ENCODE measurements at regions not wholly inside any gene's neighbourhood (a gene's known extent, or its start where the extent isn't known, plus 50 kb on each side); places are given as distances from the start of the nearest gene placed in this dataset.
"Not testable (repeated sequence)": the region's sequence is repeated elsewhere in the genome, so short reads cannot be mapped to it uniquely, and the experiment has no call there.

- no peaks in the 10 kb centered on the region for H3K9me3 ChIP-seq (ENCODE audit: control insufficient read depth, low read length, poor library complexity, severe bottlenecking)
- no peak overlapping the region for H3K27ac Mint-ChIP-seq
- DNase-seq = no peak
- ATAC-seq = no peak
- no peaks in the 10 kb centered on the region for H3K36me3 Mint-ChIP-seq (ENCODE audit: low read depth)
- no peaks in the 10 kb centered on the region for H3K27me3 Mint-ChIP-seq
- H3K4me1 Mint-ChIP-seq = no peaks in the 10 kb centered on the region
- no peak overlapping the region for H3K4me3 Mint-ChIP-seq
These were observed 1771.0 kb downstream of the EFNA5 start for GRCh38 chr5:105899726-105900125.

- no peak overlapping the region for H3K4me3 Mint-ChIP-seq
- H3K27ac Mint-ChIP-seq = no peak overlapping the region
- no peaks in the 10 kb centered on the region for H3K27me3 Mint-ChIP-seq
- no peaks in the 10 kb centered on the region for H3K4me1 Mint-ChIP-seq
- DNase-seq (no peak), ATAC-seq (no peak)
- H3K36me3 Mint-ChIP-seq (ENCODE audit: low read depth) = no peaks in the 10 kb centered on the region
- no peaks in the 10 kb centered on the region for H3K9me3 ChIP-seq (ENCODE audit: control insufficient read depth, low read length, poor library complexity, severe bottlenecking)
These were observed 1772.6 kb downstream of the EFNA5 start for GRCh38 chr5:105898183-105898582.

GRCh38 chr5:105885266-105885665, 1785.5 kb downstream of the EFNA5 start:
- H3K36me3 Mint-ChIP-seq (ENCODE audit: low read depth) = no peaks in the 10 kb centered on the region
- H3K9me3 ChIP-seq (ENCODE audit: control insufficient read depth, low read length, poor library complexity, severe bottlenecking) = no peaks in the 10 kb centered on the region
- ATAC-seq = no peak
- DNase-seq = no peak
- H3K27ac Mint-ChIP-seq = no peak overlapping the region
- H3K4me1 Mint-ChIP-seq = no peaks in the 10 kb centered on the region
- H3K4me3 Mint-ChIP-seq = no peak overlapping the region
- H3K27me3 Mint-ChIP-seq = no peaks in the 10 kb centered on the region

- Mint-ChIP-seq H3K4me1 (no peaks in the 10 kb centered on the region), H3K36me3 (ENCODE audit: low read depth) (no peaks in the 10 kb centered on the region), H3K4me3 (no peak overlapping the region), H3K27ac (no peak overlapping the region), H3K27me3 (no peaks in the 10 kb centered on the region)
- no peaks in the 10 kb centered on the region for H3K9me3 ChIP-seq (ENCODE audit: control insufficient read depth, low read length, poor library complexity, severe bottlenecking)
- DNase-seq (no peak), ATAC-seq (no peak)
These were observed 1787.7 kb downstream of the EFNA5 start for GRCh38 chr5:105882956-105883481.

GRCh38 chr5:105878402-105878801, 1792.3 kb downstream of the EFNA5 start:
- DNase-seq = no peak
- Mint-ChIP-seq H3K4me3 (no peak overlapping the region), H3K4me1 (no peaks in the 10 kb centered on the region), H3K27me3 (no peaks in the 10 kb centered on the region), H3K27ac (no peak overlapping the region), H3K36me3 (ENCODE audit: low read depth) (no peaks in the 10 kb centered on the region)
- H3K9me3 ChIP-seq (ENCODE audit: control insufficient read depth, low read length, poor library complexity, severe bottlenecking) = no peaks in the 10 kb centered on the region
- ATAC-seq = no peak

- H3K9me3 ChIP-seq (ENCODE audit: control insufficient read depth, low read length, poor library complexity, severe bottlenecking) = no peaks in the 10 kb centered on the region
- ATAC-seq = no peak
- DNase-seq = no peak
These were observed 1793.1 kb downstream of the EFNA5 start for GRCh38 chr5:105877592-105877991.

GRCh38 chr5:105874316-105874715, 1796.4 kb downstream of the EFNA5 start:
- no peaks in the 10 kb centered on the region for H3K9me3 ChIP-seq (ENCODE audit: control insufficient read depth, low read length, poor library complexity, severe bottlenecking)
- DNase-seq (no peak), ATAC-seq (no peak)
- Mint-ChIP-seq H3K27ac (no peak overlapping the region), H3K27me3 (no peaks in the 10 kb centered on the region), H3K4me1 (no peaks in the 10 kb centered on the region), H3K4me3 (no peak overlapping the region), H3K36me3 (ENCODE audit: low read depth) (no peaks in the 10 kb centered on the region)

More at GRCh38 chr5:105877592-105877991, 1793.1 kb downstream of the EFNA5 start:
- Mint-ChIP-seq H3K4me1 (no peaks in the 10 kb centered on the region), H3K4me3 (no peak overlapping the region), H3K36me3 (ENCODE audit: low read depth) (no peaks in the 10 kb centered on the region), H3K27ac (no peak overlapping the region), H3K27me3 (no peaks in the 10 kb centered on the region)

- no peak overlapping the region for H3K27ac Mint-ChIP-seq
- no peak for ATAC-seq
These were observed 1798.0 kb downstream of the EFNA5 start for GRCh38 chr5:105872569-105873270.

GRCh38 chr5:105868038-105868780, 1802.5 kb downstream of the EFNA5 start:
- no peaks in the 10 kb centered on the region for H3K36me3 Mint-ChIP-seq (ENCODE audit: low read depth)
- ATAC-seq (no peak), DNase-seq (no peak)
- H3K9me3 ChIP-seq (ENCODE audit: control insufficient read depth, low read length, poor library complexity, severe bottlenecking) = no peaks in the 10 kb centered on the region
- H3K4me3 Mint-ChIP-seq = no peak overlapping the region
- H3K27ac Mint-ChIP-seq = no peak overlapping the region
- H3K4me1 Mint-ChIP-seq = no peaks in the 10 kb centered on the region
- H3K27me3 Mint-ChIP-seq = no peaks in the 10 kb centered on the region

More at GRCh38 chr5:105872569-105873270, 1798.0 kb downstream of the EFNA5 start:
- DNase-seq = no peak
- no peaks in the 10 kb centered on the region for H3K9me3 ChIP-seq (ENCODE audit: control insufficient read depth, low read length, poor library complexity, severe bottlenecking)
- H3K27me3 Mint-ChIP-seq = no peaks in the 10 kb centered on the region
- no peak overlapping the region for H3K4me3 Mint-ChIP-seq
- no peaks in the 10 kb centered on the region for H3K36me3 Mint-ChIP-seq (ENCODE audit: low read depth)
- H3K4me1 Mint-ChIP-seq = no peaks in the 10 kb centered on the region

GRCh38 chr5:105865834-105866233, 1804.9 kb downstream of the EFNA5 start:
- H3K4me3 Mint-ChIP-seq = no peak overlapping the region
- H3K4me1 Mint-ChIP-seq = no peaks in the 10 kb centered on the region
- H3K9me3 ChIP-seq (ENCODE audit: control insufficient read depth, low read length, poor library complexity, severe bottlenecking) = no peaks in the 10 kb centered on the region
- H3K27ac Mint-ChIP-seq = no peak overlapping the region
- H3K27me3 Mint-ChIP-seq = no peaks in the 10 kb centered on the region
- no peak for DNase-seq
- H3K36me3 Mint-ChIP-seq (ENCODE audit: low read depth) = no peaks in the 10 kb centered on the region
- ATAC-seq = no peak

GRCh38 chr5:105859350-105859749, 1811.4 kb downstream of the EFNA5 start:
- not testable (repeated sequence) for H3K27me3 Mint-ChIP-seq; H3K4me3 Mint-ChIP-seq; DNase-seq; H3K36me3 Mint-ChIP-seq (ENCODE audit: low read depth); H3K9me3 ChIP-seq (ENCODE audit: control insufficient read depth, low read length, poor library complexity, severe bottlenecking); ATAC-seq; H3K27ac Mint-ChIP-seq; H3K4me1 Mint-ChIP-seq

- H3K9me3 ChIP-seq (ENCODE audit: control insufficient read depth, low read length, poor library complexity, severe bottlenecking) = no peaks in the 10 kb centered on the region
- H3K27me3 Mint-ChIP-seq = no peaks in the 10 kb centered on the region
- H3K4me3 Mint-ChIP-seq = no peak overlapping the region
- no peaks in the 10 kb centered on the region for H3K36me3 Mint-ChIP-seq (ENCODE audit: low read depth)
- no peak for DNase-seq
- H3K27ac Mint-ChIP-seq = no peak overlapping the region
- H3K4me1 Mint-ChIP-seq = no peaks in the 10 kb centered on the region
- ATAC-seq = no peak
These were observed 1821.0 kb downstream of the EFNA5 start for GRCh38 chr5:105849701-105850100.

GRCh38 chr5:105840800-105841199, 1829.9 kb downstream of the EFNA5 start:
- Mint-ChIP-seq H3K4me3 (no peak overlapping the region), H3K27ac (no peak overlapping the region), H3K27me3 (no peaks in the 10 kb centered on the region), H3K36me3 (ENCODE audit: low read depth) (no peaks in the 10 kb centered on the region), H3K4me1 (no peaks in the 10 kb centered on the region)
- ATAC-seq (no peak), DNase-seq (no peak)
- H3K9me3 ChIP-seq (ENCODE audit: control insufficient read depth, low read length, poor library complexity, severe bottlenecking) = peaks cover 2% of the 10 kb centered on the region
